Activated B cell treated with CpG ODN at 0.5 μM for 24 hours (primary cell): ENCODE measurements at regions not wholly inside any gene's neighbourhood (a gene's known extent, or its start where the extent isn't known, plus 50 kb on each side); places are given as distances from the start of the nearest gene placed in this dataset.

Source experiments
- ATAC-seq: fragments of 200-7000 bp; cut with Tn5 transposase; one replicate; pipeline ENCODE4 v1.10.0; 2021; ENCODE audit warnings: low read depth, mild to moderate bottlenecking, moderate library complexity
- CTCF ChIA-PET: fragments of 350-600 bp; sonication (Branson Sonifier 250); formaldehyde crosslinking; loops from one replicate; lab custom pipeline; 2021; ENCODE audit warnings: antibody characterized with exemption; lab: Charles Lee
- POLR2A ChIA-PET: fragments of 350-600 bp; sonication (Branson Sonifier 250); formaldehyde crosslinking; loops from one replicate; lab custom pipeline; 2021; ENCODE audit warnings: antibody characterized with exemption; lab: Charles Lee
- DNase-seq: peaks from one replicate; pipeline ENCODE4 v3.0.0; 2022
- H3K27ac Mint-ChIP-seq: one replicate; pipeline ENCODE4 v1.8.0; 2020; ENCODE audit warnings: mixed read lengths
- H3K27me3 Mint-ChIP-seq: one replicate; pipeline ENCODE4 v1.8.0; 2021; ENCODE audit warnings: mixed read lengths
- H3K36me3 Mint-ChIP-seq: one replicate; pipeline ENCODE4 v1.8.0; 2021; ENCODE audit warnings: low read depth, mixed read lengths
- H3K4me1 Mint-ChIP-seq: one replicate; pipeline ENCODE4 v1.8.0; 2021; ENCODE audit warnings: mixed read lengths
- H3K4me3 Mint-ChIP-seq: one replicate; pipeline ENCODE4 v1.8.0; 2020; ENCODE audit warnings: mild to moderate bottlenecking, mixed read lengths
- H3K9me3 Mint-ChIP-seq: one replicate; pipeline ENCODE4 v1.8.0; 2020; ENCODE audit warnings: mixed read lengths
- CTCF ChIP-seq: fragments of 200-600 bp; IDR thresholded peaks from one replicate; pipeline ENCODE4 v1.8.0; 2022; ENCODE audit warnings: antibody characterized with exemption, mild to moderate bottlenecking
- intact Hi-C: fragments of 100-400 bp; cut with micrococcal nuclease; formaldehyde crosslinking; loops from one replicate; pipeline ENCODE4 v1.15.1; 2024

- ATAC-seq, result no peak
- CTCF ChIA-PET, result no interaction called here
- POLR2A ChIA-PET, result no interaction called here
These were observed 472.1 kb downstream of the PLPP3 start for GRCh38 chr1:56107275-56107638.

GRCh38 chr1:56106531-56107274 is 472.7 kb downstream of the PLPP3 start:
- Mint-ChIP-seq H3K4me3 (no peak overlapping the region), H3K27ac (no peak overlapping the region), H3K36me3 (no peaks in the 10 kb centered on the region), H3K4me1 (no peaks in the 10 kb centered on the region), H3K9me3 (peaks cover 11% of the 10 kb centered on the region), H3K27me3 (peaks cover 6% of the 10 kb centered on the region)
- no peak for TF ChIP-seq CTCF
- CTCF ChIA-PET, result no interaction called here
- DNase-seq, result no peak
- no peak for ATAC-seq
- intact Hi-C loops, result no loop called here
- POLR2A ChIA-PET, result no interaction called here

More at GRCh38 chr1:56107275-56107638, 472.1 kb downstream of the PLPP3 start:
- no peak for DNase-seq
- peaks cover 7% of the 10 kb centered on the region for H3K27me3 Mint-ChIP-seq
- intact Hi-C loops, result no loop called here
- H3K4me1 Mint-ChIP-seq, result no peaks in the 10 kb centered on the region
- no peaks in the 10 kb centered on the region for H3K36me3 Mint-ChIP-seq
- TF ChIP-seq CTCF, result no peak
- peaks cover 15% of the 10 kb centered on the region for H3K9me3 Mint-ChIP-seq
- H3K27ac Mint-ChIP-seq, result no peak overlapping the region
- no peak overlapping the region for H3K4me3 Mint-ChIP-seq

- no peak overlapping the region for H3K27ac Mint-ChIP-seq
- H3K4me1 Mint-ChIP-seq, result no peaks in the 10 kb centered on the region
- no peaks in the 10 kb centered on the region for H3K36me3 Mint-ChIP-seq
- no peak for ATAC-seq
- CTCF ChIA-PET, result no interaction called here
- intact Hi-C loops, result no loop called here
- POLR2A ChIA-PET, result no interaction called here
- no peak overlapping the region for H3K4me3 Mint-ChIP-seq
- peaks cover 10% of the 10 kb centered on the region for H3K27me3 Mint-ChIP-seq
- TF ChIP-seq CTCF, result no peak
- DNase-seq, result no peak
- H3K9me3 Mint-ChIP-seq, result peaks cover 7% of the 10 kb centered on the region
These were observed 474.0 kb downstream of the PLPP3 start for GRCh38 chr1:56105397-56105796.

- Mint-ChIP-seq H3K36me3 (no peaks in the 10 kb centered on the region), H3K27ac (no peak overlapping the region), H3K9me3 (peaks cover 5% of the 10 kb centered on the region), H3K27me3 (peaks cover 4% of the 10 kb centered on the region), H3K4me3 (no peak overlapping the region), H3K4me1 (no peaks in the 10 kb centered on the region)
- CTCF ChIA-PET, result no interaction called here
- no peak for DNase-seq
- no peak for TF ChIP-seq CTCF
- intact Hi-C loops, result no loop called here
- POLR2A ChIA-PET, result no interaction called here
- no peak for ATAC-seq
These were observed 479.5 kb downstream of the PLPP3 start for GRCh38 chr1:56099766-56100265.

GRCh38 chr1:56098946-56099345 is 480.4 kb downstream of the PLPP3 start:
- no peaks in the 10 kb centered on the region for H3K36me3 Mint-ChIP-seq
- intact Hi-C loops, result no loop called here
- TF ChIP-seq CTCF, result no peak
- ChIA-PET CTCF (no interaction called here), POLR2A (no interaction called here)
- H3K9me3 Mint-ChIP-seq, result peaks cover under 1% of the 10 kb centered on the region
- DNase-seq (no peak), ATAC-seq (no peak)
- no peak overlapping the region for H3K27ac Mint-ChIP-seq
- no peak overlapping the region for H3K4me3 Mint-ChIP-seq
- H3K27me3 Mint-ChIP-seq, result peaks cover 4% of the 10 kb centered on the region
- H3K4me1 Mint-ChIP-seq, result no peaks in the 10 kb centered on the region
